ENCODE measurements at regions not wholly inside any gene's neighbourhood (a gene's known extent, or its start where the extent isn't known, plus 50 kb on each side); places are given as distances from the start of the nearest gene placed in this dataset.
"Not testable (repeated sequence)": the region's sequence is repeated elsewhere in the genome, so short reads cannot be mapped to it uniquely, and the experiment has no call there.

DNA sequence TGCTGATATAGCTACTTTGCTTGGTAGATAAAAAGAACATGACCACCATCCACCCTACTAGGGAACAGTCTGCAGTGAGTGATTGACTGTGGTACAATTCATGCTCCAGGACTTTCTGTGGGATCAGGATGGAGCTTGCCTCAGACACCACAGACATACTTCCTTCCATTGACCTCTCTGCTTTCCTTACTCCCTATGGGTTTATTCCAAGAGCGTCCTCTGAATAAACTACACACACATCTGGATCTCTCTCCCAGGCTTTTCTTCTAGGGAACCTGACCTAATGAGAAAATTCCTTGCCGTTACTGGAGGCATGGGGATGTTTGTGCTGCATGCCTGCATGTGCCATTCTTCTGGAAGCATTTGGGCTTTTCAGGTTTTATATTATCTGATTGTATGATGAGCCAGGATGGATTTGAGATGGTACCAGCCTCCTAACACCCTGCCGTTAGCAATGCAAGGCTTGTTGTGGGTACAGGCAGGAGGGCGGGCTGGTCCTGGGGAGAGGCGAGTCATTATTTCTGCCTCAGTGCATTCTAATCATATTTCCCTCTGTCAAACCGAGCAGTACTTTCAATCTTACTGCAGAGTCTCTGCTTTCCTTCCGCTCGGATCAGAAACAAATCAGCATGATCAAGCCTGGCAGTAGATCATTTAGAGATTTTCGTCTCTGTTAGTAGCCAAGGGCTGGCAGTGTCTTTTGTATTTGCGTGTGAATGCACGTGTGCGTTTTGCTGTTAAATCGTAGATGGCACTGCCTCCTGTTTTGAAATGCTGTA is 279.2 kb downstream of the PDCD6IP start:
- Histone ChIP-seq H2AFZ (ENCODE audit: low read depth, low read length) (no peak overlapping the region), H3K79me2 (ENCODE audit: low read length) (no peaks in the 10 kb centered on the region), H3K9ac (ENCODE audit: low read length) (peak overlapping the region; percentile 6; the same call in 1 of the 2 replicates), H3K27ac (ENCODE audit: low read length) (no peak overlapping the region), H3K4me1 (ENCODE audit: low read length) (peaks cover 39% of the 10 kb centered on the region), H3K36me3 (replicated peaks; ENCODE audit: low read depth, low read length) (no peaks in the 10 kb centered on the region), H4K20me1 (ENCODE audit: insufficient read depth, low read length) (no peaks in the 10 kb centered on the region), H3K4me3 (ENCODE audit: low read length) (peak overlapping the region; percentile 73), H3K4me2 (ENCODE audit: low read length) (peak overlapping the region; percentile 91), H3K27me3 (ENCODE audit: low read depth, low read length) (peaks cover 26% of the 10 kb centered on the region), H3K9me3 (ENCODE audit: insufficient read depth, low read length) (no peaks in the 10 kb centered on the region)
- TF ChIP-seq EZH2phosphoT487 (IDR thresholded peaks at IDR 0.05; ENCODE audit: low read depth): no peak

DNA sequence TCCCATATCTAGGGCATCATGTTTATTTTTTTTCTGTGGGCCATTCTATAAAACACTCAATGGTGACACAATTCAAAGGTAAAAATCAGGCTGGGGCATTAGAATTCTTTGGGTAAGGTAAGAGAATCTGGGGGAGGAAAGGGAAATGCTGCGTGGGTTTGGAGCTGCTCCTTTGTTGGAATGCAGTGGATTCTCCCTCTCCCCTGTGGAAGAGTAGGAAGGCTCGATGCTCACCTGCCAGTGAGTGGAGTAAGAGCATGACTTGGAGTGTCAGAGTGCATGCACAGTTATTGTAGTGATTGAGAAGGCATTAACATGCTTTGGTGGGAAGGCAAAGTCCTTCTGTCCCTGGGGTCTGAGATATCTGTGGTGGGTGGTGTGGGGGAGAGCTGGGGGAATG is 280.0 kb downstream of the PDCD6IP start:
- Histone ChIP-seq H4K20me1 (ENCODE audit: insufficient read depth, low read length) (no peaks in the 10 kb centered on the region), H3K4me1 (ENCODE audit: low read length) (peaks cover 31% of the 10 kb centered on the region), H3K79me2 (ENCODE audit: low read length) (no peaks in the 10 kb centered on the region), H3K9ac (ENCODE audit: low read length) (0 out of 2 replicates have a peak overlapping the region, but pooled peaks have one; percentile 6), H3K9me3 (ENCODE audit: insufficient read depth, low read length) (no peaks in the 10 kb centered on the region), H3K4me2 (ENCODE audit: low read length) (peak overlapping the region; percentile 91), H3K4me3 (ENCODE audit: low read length) (no peak overlapping the region), H3K27ac (ENCODE audit: low read length) (no peak overlapping the region), H2AFZ (ENCODE audit: low read depth, low read length) (no peak overlapping the region), H3K27me3 (ENCODE audit: low read depth, low read length) (peaks cover 26% of the 10 kb centered on the region), H3K36me3 (replicated peaks; ENCODE audit: low read depth, low read length) (no peaks in the 10 kb centered on the region)
- TF ChIP-seq EZH2phosphoT487 (IDR thresholded peaks at IDR 0.05; ENCODE audit: low read depth): no peak
- TF ChIP-seq, protein P1, sequence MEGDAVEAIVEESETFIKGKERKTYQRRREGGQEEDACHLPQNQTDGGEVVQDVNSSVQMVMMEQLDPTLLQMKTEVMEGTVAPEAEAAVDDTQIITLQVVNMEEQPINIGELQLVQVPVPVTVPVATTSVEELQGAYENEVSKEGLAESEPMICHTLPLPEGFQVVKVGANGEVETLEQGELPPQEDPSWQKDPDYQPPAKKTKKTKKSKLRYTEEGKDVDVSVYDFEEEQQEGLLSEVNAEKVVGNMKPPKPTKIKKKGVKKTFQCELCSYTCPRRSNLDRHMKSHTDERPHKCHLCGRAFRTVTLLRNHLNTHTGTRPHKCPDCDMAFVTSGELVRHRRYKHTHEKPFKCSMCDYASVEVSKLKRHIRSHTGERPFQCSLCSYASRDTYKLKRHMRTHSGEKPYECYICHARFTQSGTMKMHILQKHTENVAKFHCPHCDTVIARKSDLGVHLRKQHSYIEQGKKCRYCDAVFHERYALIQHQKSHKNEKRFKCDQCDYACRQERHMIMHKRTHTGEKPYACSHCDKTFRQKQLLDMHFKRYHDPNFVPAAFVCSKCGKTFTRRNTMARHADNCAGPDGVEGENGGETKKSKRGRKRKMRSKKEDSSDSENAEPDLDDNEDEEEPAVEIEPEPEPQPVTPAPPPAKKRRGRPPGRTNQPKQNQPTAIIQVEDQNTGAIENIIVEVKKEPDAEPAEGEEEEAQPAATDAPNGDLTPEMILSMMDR (IDR thresholded peaks at IDR 0.05; ENCODE audit: low read depth, low read length): no peak

DNA sequence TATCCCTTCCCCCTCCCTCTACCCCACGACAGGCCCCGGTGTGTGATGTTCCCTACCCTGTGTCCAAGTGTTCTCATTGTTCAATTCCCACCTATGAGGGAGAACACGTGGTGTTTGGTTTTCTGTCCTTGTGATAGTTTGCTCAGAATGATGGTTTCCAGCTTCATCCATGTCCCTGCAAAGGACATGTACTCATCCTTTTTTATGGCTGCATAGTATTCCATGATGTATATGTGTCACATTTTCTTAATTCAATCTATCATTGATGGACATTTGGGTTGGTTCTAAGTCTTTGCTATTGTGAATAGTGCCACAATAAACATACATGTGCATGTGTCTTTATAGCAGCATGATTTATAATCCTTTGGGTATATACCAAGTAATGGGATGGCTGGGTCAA is 281.4 kb downstream of the PDCD6IP start:
- Histone ChIP-seq H3K4me1 (ENCODE audit: low read length) (peaks cover 21% of the 10 kb centered on the region), H3K27me3 (ENCODE audit: low read depth, low read length) (peaks cover 26% of the 10 kb centered on the region)
- not testable (repeated sequence) for H3K27ac ChIP-seq (ENCODE audit: low read length); H3K79me2 ChIP-seq (ENCODE audit: low read length); H3K36me3 ChIP-seq (replicated peaks; ENCODE audit: low read depth, low read length); H3K9me3 ChIP-seq (ENCODE audit: insufficient read depth, low read length); H3K4me2 ChIP-seq (ENCODE audit: low read length); H2AFZ ChIP-seq (ENCODE audit: low read depth, low read length); H4K20me1 ChIP-seq (ENCODE audit: insufficient read depth, low read length); H3K9ac ChIP-seq (ENCODE audit: low read length); H3K4me3 ChIP-seq (ENCODE audit: low read length)

DNA sequence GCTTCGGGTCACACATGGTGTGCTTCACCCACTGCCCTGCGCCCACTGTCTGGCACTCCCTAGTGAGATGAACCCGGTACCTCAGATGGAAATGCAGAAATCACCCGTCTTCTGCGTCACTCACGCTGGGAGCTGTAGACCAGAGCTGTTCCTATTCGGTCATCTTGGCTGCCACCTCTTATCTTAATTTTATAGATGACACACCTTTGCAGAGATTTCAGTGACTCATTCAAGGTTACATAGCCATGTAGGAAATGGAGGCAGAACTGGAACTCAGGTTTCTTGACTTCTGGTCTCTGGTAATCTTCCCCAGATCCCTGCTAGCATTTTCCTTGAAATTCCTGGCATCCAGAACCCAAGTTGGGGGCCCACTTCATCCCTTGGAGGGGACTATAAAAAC is 291.9 kb downstream of the PDCD6IP start:
- H3K9ac ChIP-seq (ENCODE audit: low read length); H3K9me3 ChIP-seq (ENCODE audit: insufficient read depth, low read length); H3K27ac ChIP-seq (ENCODE audit: low read length); H3K36me3 ChIP-seq (replicated peaks; ENCODE audit: low read depth, low read length); H2AFZ ChIP-seq (ENCODE audit: low read depth, low read length); H3K79me2 ChIP-seq (ENCODE audit: low read length); H3K4me1 ChIP-seq (ENCODE audit: low read length); H3K4me3 ChIP-seq (ENCODE audit: low read length); H3K27me3 ChIP-seq (ENCODE audit: low read depth, low read length); H4K20me1 ChIP-seq (ENCODE audit: insufficient read depth, low read length); H3K4me2 ChIP-seq (ENCODE audit: low read length): not testable (repeated sequence)

DNA sequence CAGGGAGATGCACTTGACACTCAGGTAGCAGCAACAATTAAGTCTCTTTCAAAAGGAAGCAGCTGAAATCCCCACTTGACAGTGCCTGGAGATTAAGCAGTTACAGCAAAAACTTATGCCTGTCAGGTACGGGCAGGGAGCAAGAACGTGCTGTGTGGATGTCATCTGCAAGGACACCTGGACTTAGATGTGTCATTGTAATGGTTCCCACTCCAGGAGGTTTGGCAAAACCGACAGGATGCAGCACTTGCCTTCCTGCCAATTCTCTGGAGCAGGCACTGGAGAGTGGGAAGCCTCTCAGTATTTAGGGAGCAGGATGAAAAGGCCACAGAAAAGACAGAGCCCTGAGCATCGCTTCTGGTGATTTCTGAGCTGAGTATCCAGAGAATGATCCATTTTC is 292.4 kb downstream of the PDCD6IP start:
- Histone ChIP-seq H3K27me3 (ENCODE audit: low read depth, low read length) (no peaks in the 10 kb centered on the region; the same call in 1 of the 2 replicates), H3K4me3 (ENCODE audit: low read length) (no peak overlapping the region), H3K4me1 (ENCODE audit: low read length) (no peaks in the 10 kb centered on the region), H3K36me3 (replicated peaks; ENCODE audit: low read depth, low read length) (no peaks in the 10 kb centered on the region), H3K27ac (ENCODE audit: low read length) (no peak overlapping the region), H3K9me3 (ENCODE audit: insufficient read depth, low read length) (no peaks in the 10 kb centered on the region), H3K4me2 (ENCODE audit: low read length) (no peak overlapping the region), H3K79me2 (ENCODE audit: low read length) (no peaks in the 10 kb centered on the region), H4K20me1 (ENCODE audit: insufficient read depth, low read length) (no peaks in the 10 kb centered on the region), H2AFZ (ENCODE audit: low read depth, low read length) (no peak overlapping the region), H3K9ac (ENCODE audit: low read length) (no peak overlapping the region)
- no peak for TF ChIP-seq EZH2phosphoT487 (IDR thresholded peaks at IDR 0.05; ENCODE audit: low read depth)
- TF ChIP-seq, protein P1 (IDR thresholded peaks at IDR 0.05; ENCODE audit: low read depth, low read length): no peak

DNA sequence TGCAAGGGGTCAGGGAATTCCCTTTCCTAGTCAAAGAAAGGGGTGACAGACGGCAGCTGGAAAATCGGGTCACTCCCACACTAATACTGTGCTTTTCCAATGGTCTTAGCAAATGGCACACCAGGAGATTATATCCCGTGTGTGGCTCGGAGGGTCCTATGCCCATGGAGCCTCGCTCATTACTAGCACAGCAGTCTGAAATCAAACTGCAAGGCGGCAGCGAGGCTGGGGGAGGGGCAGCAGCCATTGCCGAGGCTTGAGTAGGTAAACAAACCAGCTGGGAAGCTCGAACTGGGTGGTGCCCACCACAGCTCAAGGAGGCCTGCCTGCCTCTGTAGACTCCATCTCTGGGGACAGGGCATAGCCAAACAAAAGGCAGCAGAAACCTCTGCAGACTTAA is 295.9 kb downstream of the PDCD6IP start:
- H2AFZ ChIP-seq (ENCODE audit: low read depth, low read length); H3K4me2 ChIP-seq (ENCODE audit: low read length); H3K4me3 ChIP-seq (ENCODE audit: low read length); H3K4me1 ChIP-seq (ENCODE audit: low read length); H3K79me2 ChIP-seq (ENCODE audit: low read length); H4K20me1 ChIP-seq (ENCODE audit: insufficient read depth, low read length); H3K27ac ChIP-seq (ENCODE audit: low read length); H3K27me3 ChIP-seq (ENCODE audit: low read depth, low read length); H3K9me3 ChIP-seq (ENCODE audit: insufficient read depth, low read length); H3K36me3 ChIP-seq (replicated peaks; ENCODE audit: low read depth, low read length); H3K9ac ChIP-seq (ENCODE audit: low read length): not testable (repeated sequence)
